HepG2 (cell line): ENCODE measurements at regions not wholly inside any gene's neighbourhood (a gene's known extent, or its start where the extent isn't known, plus 50 kb on each side); places are given as distances from the start of the nearest gene placed in this dataset.

Experiments used
- CEBPB ChIP-seq: IDR thresholded peaks from 2 replicates; pipeline ENCODE4 v1.6.1; 2011; ENCODE audit warnings: low read depth, low read length, improper control_type of control experiment, borderline replicate concordance
- CEBPZ ChIP-seq: IDR thresholded peaks from 2 replicates; pipeline ENCODE4 v1.6.1; 2012; ENCODE audit warnings: low read length, improper control_type of control experiment
- HNRNPL ChIP-seq: fragments of 200-400 bp; formaldehyde crosslinking; IDR thresholded peaks from 2 replicates; pipeline ENCODE4 v1.6.1; 2017; ENCODE audit warnings: mild to moderate bottlenecking, low read depth, low read length
- MIER3 ChIP-seq: IDR thresholded peaks from 2 replicates; pipeline ENCODE4 v1.6.1; 2016; ENCODE audit warnings: missing compliant biosample characterization, borderline replicate concordance
- MTA1 ChIP-seq: sonication (generic); formaldehyde crosslinking; IDR thresholded peaks from 2 replicates; pipeline ENCODE4 v1.4.0; 2020; ENCODE audit warnings: missing genetic modification reagents, mild to moderate bottlenecking, borderline replicate concordance
- NR2F2 ChIP-seq: IDR thresholded peaks from 2 replicates; pipeline ENCODE4 v1.6.1; 2012; ENCODE audit warnings: low read depth, inconsistent platforms, borderline replicate concordance
- PLSCR1 ChIP-seq: sonication (generic); formaldehyde crosslinking; IDR thresholded peaks from 2 replicates; pipeline ENCODE4 v1.5.0; 2020; ENCODE audit warnings: missing genetic modification reagents, mild to moderate bottlenecking, borderline replicate concordance
- SOX5 ChIP-seq: IDR thresholded peaks from 2 replicates; pipeline ENCODE4 v1.6.1; 2016; ENCODE audit warnings: borderline replicate concordance
- SSRP1 ChIP-seq: IDR thresholded peaks from 2 replicates; pipeline ENCODE4 v1.6.1; 2016; ENCODE audit warnings: control low read depth
- TBP ChIP-seq: sonication (generic); formaldehyde crosslinking; IDR thresholded peaks from 2 replicates; pipeline ENCODE4 v1.5.0; 2020; ENCODE audit warnings: missing genetic modification reagents
- ZBTB26 ChIP-seq: IDR thresholded peaks from 2 replicates; pipeline ENCODE4 v1.6.1; 2016; ENCODE audit warnings: missing compliant biosample characterization, missing genetic modification reagents, borderline replicate concordance

- TF ChIP-seq CEBPB (no peak), CEBPZ (no peak), HNRNPL (no peak), SOX5 (no peak), TBP (CRISPR knock-in tag) (no peak), ZBTB26 (CRISPR knock-in tag) (no peak), PLSCR1 (CRISPR knock-in tag) (no peak), SSRP1 (CRISPR knock-in tag) (no peak), MIER3 (CRISPR knock-in tag) (no peak), MTA1 (CRISPR knock-in tag) (no peak), NR2F2 (no peak)
These were observed 1425.8 kb downstream of the PCDH7 start (continued) for GRCh38 chr4:32145987-32146386.
